GM23338 (cell line): ENCODE measurements at regions not wholly inside any gene's neighbourhood (a gene's known extent, or its start where the extent isn't known, plus 50 kb on each side); places are given as distances from the start of the nearest gene placed in this dataset.

Experiments used
- ETS1 ChIP-seq: IDR thresholded peaks from 2 replicates; pipeline ENCODE4 v1.6.1; 2016; ENCODE audit warnings: antibody characterized with exemption
- NANOG ChIP-seq: IDR thresholded peaks from 2 replicates; pipeline ENCODE4 v1.6.1; 2016; ENCODE audit warnings: antibody characterized with exemption, borderline replicate concordance
- TF ChIP-seq, protein P1 (sequence below), 2 experiments: fragments of 200-600 bp in 1 of 2; sonication (generic) in 1 of 2; conservative IDR thresholded peaks; 2 replicates each; pipeline versions ENCODE4 v1.5.1 to v1.6.1; 2016 to 2017; ENCODE audit warnings: antibody characterized with exemption in 2 of 2, low read depth in 2 of 2, mild to moderate bottlenecking in 2 of 2, moderate library complexity in 1 of 2

GRCh38 chr18:8491516-8491915, 117.7 kb upstream of the RAB12 start:
- TF ChIP-seq, protein P1, sequence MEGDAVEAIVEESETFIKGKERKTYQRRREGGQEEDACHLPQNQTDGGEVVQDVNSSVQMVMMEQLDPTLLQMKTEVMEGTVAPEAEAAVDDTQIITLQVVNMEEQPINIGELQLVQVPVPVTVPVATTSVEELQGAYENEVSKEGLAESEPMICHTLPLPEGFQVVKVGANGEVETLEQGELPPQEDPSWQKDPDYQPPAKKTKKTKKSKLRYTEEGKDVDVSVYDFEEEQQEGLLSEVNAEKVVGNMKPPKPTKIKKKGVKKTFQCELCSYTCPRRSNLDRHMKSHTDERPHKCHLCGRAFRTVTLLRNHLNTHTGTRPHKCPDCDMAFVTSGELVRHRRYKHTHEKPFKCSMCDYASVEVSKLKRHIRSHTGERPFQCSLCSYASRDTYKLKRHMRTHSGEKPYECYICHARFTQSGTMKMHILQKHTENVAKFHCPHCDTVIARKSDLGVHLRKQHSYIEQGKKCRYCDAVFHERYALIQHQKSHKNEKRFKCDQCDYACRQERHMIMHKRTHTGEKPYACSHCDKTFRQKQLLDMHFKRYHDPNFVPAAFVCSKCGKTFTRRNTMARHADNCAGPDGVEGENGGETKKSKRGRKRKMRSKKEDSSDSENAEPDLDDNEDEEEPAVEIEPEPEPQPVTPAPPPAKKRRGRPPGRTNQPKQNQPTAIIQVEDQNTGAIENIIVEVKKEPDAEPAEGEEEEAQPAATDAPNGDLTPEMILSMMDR (conservative IDR thresholded peaks at IDR 0.05; ENCODE audit: low read depth in 2 of 2) = no peak
- TF ChIP-seq ETS1 (no peak), NANOG (no peak)
